Right ventricle myocardium superior (tissue), 1 donor: ENCODE measurements at regions not wholly inside any gene's neighbourhood (a gene's known extent, or its start where the extent isn't known, plus 50 kb on each side); places are given as distances from the start of the nearest gene placed in this dataset.

Experiments used
- ATAC-seq: fragments of 200-7000 bp; cut with Tn5 transposase; one replicate; pipeline ENCODE4 v1.9.1; 2020; ENCODE audit warnings: mild to moderate bottlenecking; ENCODE audit not compliant: poor library complexity
- DNase-seq: peaks from one replicate; pipeline ENCODE4 v3.0.0-alpha.2; 2020
- intact Hi-C: fragments of 100-400 bp; cut with DNase I; formaldehyde crosslinking; loops from one replicate; pipeline ENCODE4 v1.11.2; 2022
- donor health status: DM: no; HTN: yes; CAD: no; lungs with severe emphysema.

- DNase-seq (no peak), ATAC-seq (no peak)
- intact Hi-C loops, result no loop called here
Measured at GRCh38 chr18:64979791-64980190, 771.0 kb upstream of the CDH7 start.

GRCh38 chr18:64974391-64975125, 776.3 kb upstream of the CDH7 start:
- ATAC-seq, result peak; percentile 70
- DNase-seq, result no peak
- intact Hi-C loops, result no loop called here

- intact Hi-C loops, result no loop called here
- ATAC-seq (no peak), DNase-seq (no peak)
Measured at GRCh38 chr18:64972545-64972944, 778.3 kb upstream of the CDH7 start.

GRCh38 chr18:64966667-64967066, 784.1 kb upstream of the CDH7 start:
- ATAC-seq, result peak; percentile 94
- intact Hi-C loops, result no loop called here

GRCh38 chr18:64956465-64956864, 794.3 kb upstream of the CDH7 start:
- DNase-seq (no peak), ATAC-seq (no peak)
- intact Hi-C loops, result no loop called here

More at GRCh38 chr18:64966667-64967066, 784.1 kb upstream of the CDH7 start:
- peak; percentile 50 for DNase-seq

GRCh38 chr18:64949885-64950284, 800.9 kb upstream of the CDH7 start:
- no peak for DNase-seq
- ATAC-seq, result no peak
- intact Hi-C loops, result no loop called here

- intact Hi-C loops, result no loop called here
- DNase-seq (no peak), ATAC-seq (no peak)
Measured at GRCh38 chr18:64936671-64937070, 787.8 kb upstream of the LINC00305 start.

- intact Hi-C loops, result no loop called here
- no peak for DNase-seq
- ATAC-seq, result no peak
Measured at GRCh38 chr18:64929036-64929435, 780.1 kb upstream of the LINC00305 start.

- ATAC-seq, result peak; percentile 56
- no peak for DNase-seq
- intact Hi-C loops, result no loop called here
Measured at GRCh38 chr18:64919971-64920570, 771.2 kb upstream of the LINC00305 start.

GRCh38 chr18:64918851-64919250, 770.0 kb upstream of the LINC00305 start:
- no peak for ATAC-seq
- intact Hi-C loops, result no loop called here
- no peak for DNase-seq

GRCh38 chr18:64893349-64893748, 744.5 kb upstream of the LINC00305 start:
- DNase-seq, result no peak
- intact Hi-C loops, result no loop called here
- ATAC-seq, result no peak

GRCh38 chr18:64888956-64889355, 740.1 kb upstream of the LINC00305 start:
- ATAC-seq (no peak), DNase-seq (no peak)
- intact Hi-C loops, result no loop called here

GRCh38 chr18:64886995-64887394, 738.1 kb upstream of the LINC00305 start:
- intact Hi-C loops, result no loop called here
- no peak for ATAC-seq
- no peak for DNase-seq

GRCh38 chr18:64882896-64883295, 734.0 kb upstream of the LINC00305 start:
- no peak for ATAC-seq
- no peak for DNase-seq
- intact Hi-C loops, result no loop called here

GRCh38 chr18:64876833-64877232, 727.9 kb upstream of the LINC00305 start:
- DNase-seq, result no peak
- no peak for ATAC-seq
- intact Hi-C loops, result no loop called here

- intact Hi-C loops, result no loop called here
- DNase-seq, result no peak
- ATAC-seq, result peak; percentile 53
Measured at GRCh38 chr18:64872710-64873458, 724.0 kb upstream of the LINC00305 start.

GRCh38 chr18:64854112-64854511, 705.2 kb upstream of the LINC00305 start:
- ATAC-seq, result no peak
- intact Hi-C loops, result no loop called here
- no peak for DNase-seq

- ATAC-seq, result no peak
- intact Hi-C loops, result no loop called here
- no peak for DNase-seq
Measured at GRCh38 chr18:64852281-64852680, 703.4 kb upstream of the LINC00305 start.

GRCh38 chr18:64851726-64852125, 702.8 kb upstream of the LINC00305 start:
- ATAC-seq (no peak), DNase-seq (no peak)
- intact Hi-C loops, result no loop called here

- DNase-seq (no peak), ATAC-seq (no peak)
- intact Hi-C loops, result no loop called here
Measured at GRCh38 chr18:64850791-64851190, 701.9 kb upstream of the LINC00305 start.
